ENCODE measurements at regions not wholly inside any gene's neighbourhood (a gene's known extent, or its start where the extent isn't known, plus 50 kb on each side); places are given as distances from the start of the nearest gene placed in this dataset.

GRCh38 chr12:89179245-89179644 lies 173.1 kb downstream of the DUSP6 start:
- no peak overlapping the region for H3K4me3 ChIP-seq (ENCODE audit: low read depth, low read length)
- TF ChIP-seq CTCF (IDR thresholded peaks at IDR 0.05; ENCODE audit: low read depth, low read length, missing control alignments) = no peak
- in situ Hi-C loops (cut with HindIII; ENCODE audit: low sequenced_read_pairs) = no loop called here
- no peak for DNase-seq (ENCODE audit: low read depth)

- no peak overlapping the region for H3K4me3 ChIP-seq (ENCODE audit: low read depth, low read length)
- DNase-seq (ENCODE audit: low read depth) = no peak
- TF ChIP-seq CTCF (IDR thresholded peaks at IDR 0.05; ENCODE audit: low read depth, low read length, missing control alignments) = no peak
- in situ Hi-C loops (cut with HindIII; ENCODE audit: low sequenced_read_pairs) = no loop called here
Observed at GRCh38 chr12:89177802-89178395, 174.4 kb downstream of the DUSP6 start.

- no peak for DNase-seq (ENCODE audit: low read depth)
- no peak for TF ChIP-seq CTCF (IDR thresholded peaks at IDR 0.05; ENCODE audit: low read depth, low read length, missing control alignments)
- in situ Hi-C loops (cut with HindIII; ENCODE audit: low sequenced_read_pairs) = no loop called here
- no peak overlapping the region for H3K4me3 ChIP-seq (ENCODE audit: low read depth, low read length)
Observed at GRCh38 chr12:89176676-89177075, 175.6 kb downstream of the DUSP6 start.

- H3K4me3 ChIP-seq (ENCODE audit: low read depth, low read length) = no peak overlapping the region
- no peak for DNase-seq (ENCODE audit: low read depth)
- no peak for TF ChIP-seq CTCF (IDR thresholded peaks at IDR 0.05; ENCODE audit: low read depth, low read length, missing control alignments)
- in situ Hi-C loops (cut with HindIII; ENCODE audit: low sequenced_read_pairs) = no loop called here
Observed at GRCh38 chr12:89173678-89174077, 178.6 kb downstream of the DUSP6 start.

- H3K4me3 ChIP-seq (ENCODE audit: low read depth, low read length) = no peak overlapping the region
- no peak for DNase-seq (ENCODE audit: low read depth)
- in situ Hi-C loops (cut with HindIII; ENCODE audit: low sequenced_read_pairs) = no loop called here
- no peak for TF ChIP-seq CTCF (IDR thresholded peaks at IDR 0.05; ENCODE audit: low read depth, low read length, missing control alignments)
Observed at GRCh38 chr12:89173096-89173495, 179.2 kb downstream of the DUSP6 start.

GRCh38 chr12:89172224-89172623 lies 180.1 kb downstream of the DUSP6 start:
- TF ChIP-seq CTCF (IDR thresholded peaks at IDR 0.05; ENCODE audit: low read depth, low read length, missing control alignments) = no peak
- in situ Hi-C loops (cut with HindIII; ENCODE audit: low sequenced_read_pairs) = no loop called here
- DNase-seq (ENCODE audit: low read depth) = no peak
- H3K4me3 ChIP-seq (ENCODE audit: low read depth, low read length) = no peak overlapping the region
